IMR-90 (cell line): ENCODE measurements at regions not wholly inside any gene's neighbourhood (a gene's known extent, or its start where the extent isn't known, plus 50 kb on each side); places are given as distances from the start of the nearest gene placed in this dataset.

Source experiments
- BHLHE40 ChIP-seq: fragments of 150-350 bp; IDR thresholded peaks from 2 replicates; pipeline ENCODE4 v1.6.1; 2016; ENCODE audit warnings: mild to moderate bottlenecking, low read depth, low read length
- CEBPB ChIP-seq: IDR thresholded peaks from 2 replicates; pipeline ENCODE4 v1.6.1; 2012; ENCODE audit warnings: low read depth, low read length, improper control_type of control experiment
- ELK1 ChIP-seq: fragments of 150-350 bp; IDR thresholded peaks from 2 replicates; pipeline ENCODE4 v1.6.1; 2016; ENCODE audit warnings: low read depth, mild to moderate bottlenecking, low read length, moderate library complexity, borderline replicate concordance
- MAFK ChIP-seq: IDR thresholded peaks from 2 replicates; pipeline ENCODE4 v1.6.1; 2012; ENCODE audit warnings: low read depth, low read length, improper control_type of control experiment
- MAZ ChIP-seq: IDR thresholded peaks from 2 replicates; pipeline ENCODE4 v1.6.1; 2012; ENCODE audit warnings: low read depth, mild to moderate bottlenecking, low read length, improper control_type of control experiment, moderate library complexity, borderline replicate concordance
- MXI1 ChIP-seq: IDR thresholded peaks from 2 replicates; pipeline ENCODE4 v1.6.1; 2012; ENCODE audit warnings: low read depth, mild to moderate bottlenecking, low read length, moderate library complexity, borderline replicate concordance
- POLR2A ChIP-seq: IDR thresholded peaks from 2 replicates; pipeline ENCODE4 v1.6.1; 2012; ENCODE audit warnings: mild to moderate bottlenecking, low read depth, low read length
- RAD21 ChIP-seq: IDR thresholded peaks from 2 replicates; pipeline ENCODE4 v1.6.1; 2012; ENCODE audit warnings: low read length, improper control_type of control experiment
- RCOR1 ChIP-seq: IDR thresholded peaks from 2 replicates; pipeline ENCODE4 v1.6.1; 2012; ENCODE audit warnings: mild to moderate bottlenecking, low read length, improper control_type of control experiment; ENCODE audit not compliant: insufficient replicate concordance
- SMC3 ChIP-seq: fragments of 150-350 bp; IDR thresholded peaks from 2 replicates; pipeline ENCODE4 v1.6.1; 2016; ENCODE audit warnings: low read depth, mild to moderate bottlenecking, antibody characterized with exemption, low read length, moderate library complexity
- TF ChIP-seq, protein P1 (sequence below): fragments of 150-350 bp; IDR thresholded peaks from 2 replicates; pipeline ENCODE4 v1.6.1; 2017; ENCODE audit warnings: mild to moderate bottlenecking, antibody characterized with exemption, low read length, low read depth
- TF ChIP-seq, protein P2 (sequence below): conservative IDR thresholded peaks from 2 replicates; pipeline ENCODE4 v1.5.1; 2012; ENCODE audit warnings: mild to moderate bottlenecking, low read depth, low read length, improper control_type of control experiment

- TF ChIP-seq, protein P1, sequence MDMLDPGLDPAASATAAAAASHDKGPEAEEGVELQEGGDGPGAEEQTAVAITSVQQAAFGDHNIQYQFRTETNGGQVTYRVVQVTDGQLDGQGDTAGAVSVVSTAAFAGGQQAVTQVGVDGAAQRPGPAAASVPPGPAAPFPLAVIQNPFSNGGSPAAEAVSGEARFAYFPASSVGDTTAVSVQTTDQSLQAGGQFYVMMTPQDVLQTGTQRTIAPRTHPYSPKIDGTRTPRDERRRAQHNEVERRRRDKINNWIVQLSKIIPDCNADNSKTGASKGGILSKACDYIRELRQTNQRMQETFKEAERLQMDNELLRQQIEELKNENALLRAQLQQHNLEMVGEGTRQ: no peak
- no peak for TF ChIP-seq ELK1
- TF ChIP-seq, protein P2, sequence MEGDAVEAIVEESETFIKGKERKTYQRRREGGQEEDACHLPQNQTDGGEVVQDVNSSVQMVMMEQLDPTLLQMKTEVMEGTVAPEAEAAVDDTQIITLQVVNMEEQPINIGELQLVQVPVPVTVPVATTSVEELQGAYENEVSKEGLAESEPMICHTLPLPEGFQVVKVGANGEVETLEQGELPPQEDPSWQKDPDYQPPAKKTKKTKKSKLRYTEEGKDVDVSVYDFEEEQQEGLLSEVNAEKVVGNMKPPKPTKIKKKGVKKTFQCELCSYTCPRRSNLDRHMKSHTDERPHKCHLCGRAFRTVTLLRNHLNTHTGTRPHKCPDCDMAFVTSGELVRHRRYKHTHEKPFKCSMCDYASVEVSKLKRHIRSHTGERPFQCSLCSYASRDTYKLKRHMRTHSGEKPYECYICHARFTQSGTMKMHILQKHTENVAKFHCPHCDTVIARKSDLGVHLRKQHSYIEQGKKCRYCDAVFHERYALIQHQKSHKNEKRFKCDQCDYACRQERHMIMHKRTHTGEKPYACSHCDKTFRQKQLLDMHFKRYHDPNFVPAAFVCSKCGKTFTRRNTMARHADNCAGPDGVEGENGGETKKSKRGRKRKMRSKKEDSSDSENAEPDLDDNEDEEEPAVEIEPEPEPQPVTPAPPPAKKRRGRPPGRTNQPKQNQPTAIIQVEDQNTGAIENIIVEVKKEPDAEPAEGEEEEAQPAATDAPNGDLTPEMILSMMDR: no peak
- TF ChIP-seq CEBPB: no peak
- TF ChIP-seq POLR2A: no peak
- no peak for TF ChIP-seq RAD21
- no peak for TF ChIP-seq RCOR1
- no peak for TF ChIP-seq MAFK
- no peak for TF ChIP-seq MXI1
- no peak for TF ChIP-seq SMC3
- TF ChIP-seq BHLHE40: no peak
- TF ChIP-seq MAZ: no peak
Observed at GRCh38 chr5:39479537-39479936, 54.8 kb upstream of the DAB2 start.
